Activated effector memory CD4-positive, alpha-beta T cell treated with anti-CD3 and anti-CD28 coated beads, Interleukin-2, amount 50 U/mL, for 16 hours (primary cell): ENCODE measurements at regions not wholly inside any gene's neighbourhood (a gene's known extent, or its start where the extent isn't known, plus 50 kb on each side); places are given as distances from the start of the nearest gene placed in this dataset.
"Not testable (repeated sequence)": the region's sequence is repeated elsewhere in the genome, so short reads cannot be mapped to it uniquely, and the experiment has no call there.

Source experiments
- DNase-seq: peaks from one replicate; pipeline ENCODE4 v3.0.0-alpha.2; 2020

DNA sequence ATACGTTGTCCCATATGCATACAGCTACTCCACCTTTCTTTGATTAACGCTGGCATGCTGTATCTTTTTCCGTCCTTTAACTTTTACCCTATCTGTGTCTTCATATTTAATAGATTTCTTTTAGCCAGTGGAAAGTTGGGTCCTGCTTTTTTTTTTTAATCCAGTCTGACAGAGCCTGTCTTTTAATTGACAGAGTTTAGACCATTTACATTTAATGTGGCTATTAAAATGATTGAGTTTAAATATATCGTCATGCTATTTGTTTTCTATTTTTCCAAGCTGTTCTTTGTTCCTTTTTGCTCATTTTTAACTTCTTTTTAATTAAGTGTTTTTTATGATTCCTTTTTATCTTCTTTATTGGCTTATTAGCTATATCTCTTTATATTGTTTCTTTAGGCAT is 217.6 kb upstream of the NEBL start:
- no peak for DNase-seq

DNA sequence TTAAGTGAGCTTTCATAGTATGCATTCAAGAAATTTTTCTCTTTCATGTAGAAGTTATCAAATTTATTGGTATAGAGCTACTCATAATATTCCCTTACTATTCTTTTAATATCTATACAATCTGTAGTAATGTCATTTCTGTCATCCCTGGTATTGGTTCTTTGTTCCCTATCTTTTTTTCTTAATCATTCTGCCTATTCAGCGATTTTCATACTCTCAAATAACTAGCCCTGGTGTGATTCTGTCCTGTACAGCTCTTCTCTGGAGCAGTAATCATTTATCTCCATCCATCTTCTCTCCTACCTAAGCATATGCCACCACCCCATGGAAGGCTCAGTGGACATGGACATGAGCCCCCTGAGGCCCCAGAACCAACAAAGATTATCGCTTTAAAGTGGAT is 213.2 kb upstream of the NEBL start:
- no peak for DNase-seq

DNA sequence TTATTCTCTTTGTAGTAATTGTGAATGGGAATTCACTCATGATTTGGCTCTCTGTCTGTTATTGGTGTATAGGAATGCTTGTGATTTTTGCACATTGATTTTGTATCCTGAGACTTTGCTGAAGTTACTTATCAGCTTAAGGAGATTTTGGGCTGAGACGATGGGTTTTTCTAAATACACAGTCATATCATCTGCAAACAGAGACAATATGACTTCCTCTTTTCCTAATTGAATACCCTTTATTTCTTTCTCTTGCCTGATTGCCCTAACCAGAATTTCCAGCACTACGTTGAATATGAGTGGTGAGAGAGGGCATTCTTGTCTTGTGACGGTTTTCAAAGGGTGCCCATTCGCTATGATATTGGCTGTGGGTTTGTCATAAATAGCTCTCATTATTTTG is 209.8 kb upstream of the NEBL start:
- not testable (repeated sequence) for DNase-seq

DNA sequence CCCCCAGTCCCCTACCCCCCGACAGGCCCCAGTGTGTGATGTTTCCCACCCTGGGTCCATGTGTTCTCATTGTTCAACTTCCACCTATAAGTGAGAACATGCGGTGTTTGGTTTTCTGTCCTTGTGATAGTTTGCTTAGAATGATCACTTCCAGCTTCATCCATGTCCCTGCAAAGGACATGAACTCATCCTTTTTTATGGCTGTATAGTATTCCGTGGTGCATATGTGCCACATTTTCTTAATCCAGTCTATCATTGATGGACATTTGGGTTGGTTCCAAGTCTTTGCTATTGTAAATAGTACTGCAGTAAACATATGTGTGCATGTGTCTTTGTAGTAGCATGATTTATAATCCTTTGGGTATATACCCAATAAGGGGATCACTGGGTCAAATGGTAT is 208.2 kb upstream of the NEBL start:
- not testable (repeated sequence) for DNase-seq

DNA sequence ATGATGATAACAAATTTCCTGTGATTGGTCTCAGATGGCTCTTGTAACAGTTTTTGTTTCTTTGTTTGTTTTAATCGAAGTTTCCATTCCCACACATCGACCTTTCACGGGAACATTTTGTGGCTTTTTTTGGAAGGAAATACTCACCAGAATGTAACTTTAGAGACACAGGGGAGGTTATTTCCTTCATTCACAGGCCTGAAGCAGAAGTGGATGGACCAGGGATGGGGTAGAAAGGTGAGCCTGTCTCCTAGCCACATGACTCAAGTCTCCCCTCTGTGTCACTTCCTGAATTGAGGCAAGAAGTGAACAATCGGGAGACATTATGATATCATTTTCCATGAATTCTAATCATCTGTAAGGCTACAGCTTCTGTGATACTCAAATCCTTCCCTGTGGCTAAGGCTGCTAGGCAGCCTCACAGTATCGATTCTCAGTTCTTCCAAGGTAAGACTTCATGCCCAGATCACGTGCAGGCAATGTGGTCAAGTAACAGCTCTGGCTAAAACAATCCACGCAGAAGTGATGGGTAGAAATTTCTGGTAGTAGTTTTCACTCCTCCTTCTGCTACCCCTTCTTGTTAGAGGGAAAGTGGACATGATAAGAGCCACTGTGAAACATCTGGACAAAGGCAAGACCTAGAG is 203.9 kb upstream of the NEBL start:
- DNase-seq: no peak

DNA sequence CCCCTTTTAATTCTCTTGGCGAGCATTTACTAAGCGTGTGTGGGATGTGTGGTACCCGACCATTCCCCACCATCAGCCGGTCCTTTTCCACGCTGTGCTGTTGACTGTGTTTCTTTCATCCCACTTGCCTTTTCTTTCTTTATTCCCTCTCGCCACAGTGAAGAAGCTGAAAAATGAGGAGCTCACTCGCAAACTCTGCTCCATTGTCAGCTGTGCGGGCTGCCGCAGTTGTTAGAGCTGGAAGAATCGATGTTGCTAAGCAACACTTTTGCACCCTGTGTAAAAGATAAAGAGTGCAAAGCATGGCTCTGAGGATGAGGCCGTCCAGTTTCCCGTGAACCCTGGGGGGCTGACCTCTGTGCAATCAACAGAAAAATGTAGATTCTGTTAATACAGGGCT is 203.1 kb upstream of the NEBL start:
- no peak for DNase-seq

DNA sequence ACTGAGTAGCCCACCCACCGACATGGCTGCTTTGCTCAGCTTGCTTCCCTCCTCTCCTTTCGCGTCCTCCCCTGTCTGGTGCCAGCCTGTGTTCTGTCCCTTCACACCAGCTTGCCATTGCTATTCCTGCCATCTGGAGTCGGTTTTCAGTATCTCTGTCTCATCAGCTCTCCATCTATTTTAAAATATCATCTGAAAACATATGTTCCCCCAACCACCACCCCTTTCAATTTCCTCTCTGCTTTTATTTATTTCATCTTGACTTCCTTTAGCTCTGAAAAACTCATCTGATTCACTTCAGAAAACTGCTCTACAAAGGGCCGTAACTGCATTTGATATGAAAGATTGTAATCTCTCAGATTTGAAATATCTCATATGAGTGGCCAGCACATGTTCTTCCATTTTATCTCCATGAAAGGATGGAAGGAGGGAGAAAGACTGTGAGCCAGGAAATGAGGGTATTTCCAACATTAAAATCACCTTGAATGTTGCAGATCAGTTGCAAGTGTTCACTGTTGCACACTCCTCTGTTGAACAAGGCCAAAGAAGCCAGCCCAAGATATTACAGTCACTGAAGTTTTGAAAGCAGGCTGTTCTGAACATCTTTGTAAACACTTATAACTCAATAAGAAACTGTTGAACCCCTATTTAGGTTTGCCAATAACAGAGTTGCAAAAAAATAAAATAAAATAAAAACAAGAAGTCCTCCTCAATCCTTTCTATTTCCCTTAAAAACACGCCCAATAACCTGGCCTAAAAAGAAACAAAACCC is 202.4 kb upstream of the NEBL start:
- no peak for DNase-seq

DNA sequence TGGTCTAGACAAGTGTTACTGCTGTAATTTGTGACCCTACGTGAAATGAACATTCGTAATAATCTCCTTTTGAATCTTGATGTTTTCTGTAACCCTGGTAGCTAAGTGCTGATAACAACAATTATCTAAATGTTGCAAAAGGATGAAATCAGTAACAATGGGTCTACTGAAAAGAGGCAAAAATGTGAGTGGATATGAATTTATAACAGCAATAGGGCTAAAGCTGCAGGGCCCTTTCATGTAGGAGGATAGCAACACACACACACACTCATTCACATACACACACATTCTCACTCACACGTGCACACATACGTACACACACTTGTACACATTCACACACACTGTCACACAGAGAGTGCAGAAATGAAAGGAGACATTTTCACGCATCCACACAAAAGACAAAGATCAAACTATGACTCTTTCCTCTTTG is 200.8 kb upstream of the NEBL start:
- DNase-seq: no peak

DNA sequence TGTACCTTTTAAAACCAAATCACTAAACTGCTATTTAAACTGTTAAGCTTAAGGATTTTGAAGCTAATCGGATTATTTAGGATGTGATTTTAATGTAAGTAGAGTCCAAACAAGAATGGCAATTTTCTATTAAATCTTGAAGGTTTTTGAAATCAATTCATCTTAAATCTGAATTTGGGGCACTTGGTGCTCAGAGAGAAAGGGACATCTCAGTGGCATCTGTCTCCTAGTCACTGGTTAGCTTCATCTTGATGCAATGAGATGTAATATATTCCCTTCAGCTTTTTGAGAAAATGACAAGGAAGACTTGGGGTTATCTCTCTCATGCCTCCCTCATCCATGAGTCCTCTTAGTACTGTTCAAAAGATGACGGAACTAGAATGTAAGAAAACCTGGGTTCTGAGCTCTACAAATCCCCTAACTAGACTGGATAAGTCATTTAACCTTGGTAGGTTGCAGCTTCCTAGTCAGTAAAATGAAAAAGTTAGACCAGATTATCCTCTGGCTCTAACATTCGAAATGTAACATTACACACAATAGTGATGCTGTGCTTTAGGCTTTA is 198.5 kb upstream of the NEBL start:
- DNase-seq: no peak

DNA sequence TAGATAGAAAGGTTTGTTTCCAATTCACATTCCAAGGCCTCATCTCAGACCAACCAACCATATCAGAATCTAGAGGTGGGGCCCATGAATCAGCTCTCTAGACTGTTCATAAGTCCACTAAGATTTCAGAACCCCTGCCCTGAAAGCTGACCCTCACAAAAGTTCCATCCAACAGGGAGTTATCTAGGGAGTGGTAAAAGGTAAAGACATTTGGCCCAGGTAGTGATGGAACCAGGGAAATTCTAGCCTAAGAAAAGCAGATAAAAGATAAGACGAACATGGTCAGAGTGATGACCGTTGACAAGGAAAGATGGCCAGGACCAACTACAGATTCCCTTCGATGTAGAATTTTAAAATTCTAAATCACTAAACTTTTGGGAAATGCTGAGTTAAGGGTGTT is 198.0 kb upstream of the NEBL start:
- DNase-seq: no peak

DNA sequence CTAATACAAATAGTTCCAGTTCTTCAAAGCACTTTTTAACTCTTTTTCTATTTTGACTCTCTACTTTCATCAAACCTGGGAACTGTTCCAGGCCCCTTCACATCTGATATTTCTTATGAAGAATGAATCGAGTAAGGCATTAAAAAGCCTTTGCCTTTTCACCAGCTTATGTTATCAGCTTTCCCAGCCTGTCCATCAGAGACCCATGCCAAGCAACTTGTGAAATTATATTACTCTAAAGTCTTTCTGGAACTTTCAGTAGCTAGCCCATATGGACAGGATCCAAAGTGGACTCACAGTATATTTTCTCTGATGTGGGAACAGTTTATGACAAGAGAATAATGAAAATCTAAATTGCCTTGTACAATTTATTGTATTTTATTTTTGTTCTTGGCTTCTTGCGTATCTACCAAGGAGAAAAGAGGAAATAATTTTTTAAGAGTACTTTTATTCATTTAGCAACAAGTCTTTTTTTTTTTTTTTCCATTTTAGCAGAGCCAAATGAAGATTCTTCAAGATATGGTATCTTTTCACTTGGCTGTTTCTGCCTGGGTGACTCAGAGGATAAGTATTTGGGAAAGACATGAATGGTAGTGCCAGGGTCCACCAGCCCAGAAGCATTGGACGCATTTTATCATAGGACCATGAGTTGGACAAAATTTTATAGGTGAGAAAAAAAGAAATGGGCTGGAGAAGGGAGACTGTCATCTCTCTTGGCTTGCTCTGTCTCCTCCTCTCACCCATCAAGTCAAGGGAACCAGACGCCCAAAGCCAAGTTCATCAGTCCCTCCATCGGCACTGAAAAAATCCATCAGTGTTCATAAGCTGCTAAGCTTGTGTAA is 195.8 kb upstream of the NEBL start:
- DNase-seq: no peak

DNA sequence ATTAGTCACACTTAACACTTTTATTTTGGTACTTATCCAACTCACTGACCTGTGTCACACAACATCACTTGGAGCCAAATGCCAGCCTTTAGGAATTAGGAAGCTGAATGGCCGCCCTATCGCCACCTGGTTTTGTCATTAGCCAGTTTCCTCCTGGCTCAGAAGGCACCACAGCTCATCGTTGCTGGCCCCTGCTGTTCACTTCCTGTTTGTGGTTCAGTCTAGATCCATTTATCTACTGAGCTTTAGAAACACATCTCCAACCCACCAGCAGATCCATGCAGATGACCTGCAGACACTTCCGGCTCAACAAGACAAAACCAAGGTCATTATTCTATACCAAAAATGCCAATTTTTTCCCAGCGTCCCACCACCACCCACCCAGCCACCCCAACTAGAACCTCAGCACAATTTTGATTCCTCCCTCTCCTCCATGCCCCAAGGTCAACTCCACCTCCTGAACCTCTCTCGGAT is 193.5 kb upstream of the NEBL start:
- no peak for DNase-seq

DNA sequence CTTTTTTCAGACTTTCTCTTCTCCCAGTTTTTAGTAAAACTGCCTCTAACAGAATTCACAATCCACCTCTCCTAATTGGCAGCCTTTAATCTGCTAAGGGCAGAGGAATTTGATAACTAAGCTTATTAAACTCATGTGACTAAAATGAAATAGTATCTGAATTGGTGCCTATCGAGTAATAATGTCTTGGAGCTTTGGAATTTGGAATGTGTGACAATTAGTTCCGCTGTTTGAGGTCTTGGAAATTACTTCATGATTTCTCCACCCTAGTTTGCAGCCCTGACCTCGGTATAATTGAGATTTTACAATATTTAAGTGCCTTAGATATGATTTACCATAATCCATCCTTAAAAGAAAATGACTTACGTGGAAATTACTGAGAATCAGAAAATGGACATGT is 190.4 kb upstream of the NEBL start:
- no peak for DNase-seq

DNA sequence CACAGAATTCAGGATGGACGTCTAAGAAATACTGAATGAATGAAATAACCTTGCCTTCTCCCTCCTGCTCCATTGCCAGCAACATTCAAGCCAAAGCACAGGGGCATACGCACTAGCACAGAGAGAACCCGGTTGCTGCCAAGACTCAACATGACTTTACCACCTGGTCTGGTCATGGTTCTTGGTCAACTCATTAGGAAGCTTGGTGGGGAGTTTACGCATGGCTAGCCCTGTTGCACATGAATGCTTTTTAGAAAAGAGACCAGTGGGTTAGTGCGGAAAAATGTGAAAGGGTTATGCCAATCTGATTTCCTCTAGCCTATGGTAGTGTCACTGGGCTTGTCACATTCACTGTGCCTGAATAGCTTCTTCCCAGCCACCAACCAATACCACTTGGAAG is 187.6 kb upstream of the NEBL start:
- no peak for DNase-seq

DNA sequence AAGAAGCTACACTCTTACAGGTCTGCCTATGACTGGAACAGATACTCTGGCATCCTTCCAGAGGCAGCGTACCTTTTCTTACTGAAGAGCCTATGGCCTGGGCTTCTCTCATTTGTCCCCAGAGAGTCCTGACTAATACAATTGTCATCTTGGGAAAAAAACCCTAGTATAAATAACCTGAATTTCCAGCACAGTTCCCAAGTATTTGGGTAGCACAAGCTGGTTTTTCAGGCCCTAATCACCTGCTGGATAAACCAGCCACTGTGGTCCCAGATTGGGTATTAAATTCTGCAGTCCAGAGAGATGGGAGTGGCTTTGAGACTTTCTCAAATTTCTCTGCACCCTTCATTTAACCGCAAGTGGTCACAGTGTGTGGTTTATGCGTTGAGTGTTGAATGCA is 186.8 kb upstream of the NEBL start:
- no peak for DNase-seq

DNA sequence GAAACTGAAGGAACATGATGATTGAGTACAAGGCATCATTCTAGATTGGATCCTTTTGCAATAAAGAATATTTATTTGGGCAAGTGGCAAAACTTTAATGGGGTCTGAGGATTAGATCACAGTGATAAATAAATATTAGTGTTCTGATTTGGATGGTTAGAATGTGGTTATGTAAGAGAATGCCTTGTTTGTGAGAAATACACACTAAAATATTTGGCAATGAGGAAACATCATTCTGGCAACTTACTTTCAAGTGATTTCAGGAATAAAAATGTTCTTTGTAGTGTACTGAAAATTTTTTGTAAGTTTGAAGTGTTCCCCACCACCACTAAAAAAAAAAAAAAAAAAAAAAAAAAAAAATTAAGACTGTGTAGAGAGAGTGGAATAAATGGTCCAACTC is 185.1 kb upstream of the NEBL start:
- no peak for DNase-seq

DNA sequence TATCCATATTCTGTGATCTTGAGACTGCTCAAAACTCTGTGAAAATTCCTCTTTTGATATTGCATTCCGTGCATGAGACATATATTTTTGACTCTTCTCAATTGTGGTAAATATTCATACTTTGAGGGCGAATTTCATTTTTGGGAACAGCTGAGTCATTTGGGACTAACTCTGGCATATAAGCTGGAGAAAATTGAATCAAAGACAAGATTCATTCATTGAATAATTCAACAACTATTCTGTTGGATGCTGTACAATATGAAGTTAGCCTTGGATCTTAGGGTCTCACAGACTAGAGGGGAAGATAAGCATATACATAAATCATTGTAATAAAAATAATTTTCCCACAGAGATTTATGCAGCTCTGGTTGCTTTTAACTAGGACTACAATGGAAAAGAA is 183.2 kb upstream of the NEBL start:
- DNase-seq: no peak

DNA sequence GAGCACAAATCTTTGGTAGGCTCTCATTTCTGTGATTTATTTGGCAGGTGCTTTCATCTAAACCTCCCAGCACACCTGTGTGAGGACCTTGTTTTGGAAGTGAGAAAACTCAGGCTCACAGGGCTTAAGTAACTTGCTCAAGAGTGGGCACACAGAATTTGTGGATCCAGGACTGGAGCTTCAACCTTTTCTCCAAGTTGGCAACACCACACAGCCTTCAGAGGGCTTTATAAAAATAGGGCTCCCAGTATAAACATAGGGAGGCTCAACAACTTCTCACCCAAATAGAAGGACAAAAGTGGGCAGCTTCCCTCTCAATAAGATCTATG is 182.2 kb upstream of the NEBL start:
- DNase-seq: no peak

DNA sequence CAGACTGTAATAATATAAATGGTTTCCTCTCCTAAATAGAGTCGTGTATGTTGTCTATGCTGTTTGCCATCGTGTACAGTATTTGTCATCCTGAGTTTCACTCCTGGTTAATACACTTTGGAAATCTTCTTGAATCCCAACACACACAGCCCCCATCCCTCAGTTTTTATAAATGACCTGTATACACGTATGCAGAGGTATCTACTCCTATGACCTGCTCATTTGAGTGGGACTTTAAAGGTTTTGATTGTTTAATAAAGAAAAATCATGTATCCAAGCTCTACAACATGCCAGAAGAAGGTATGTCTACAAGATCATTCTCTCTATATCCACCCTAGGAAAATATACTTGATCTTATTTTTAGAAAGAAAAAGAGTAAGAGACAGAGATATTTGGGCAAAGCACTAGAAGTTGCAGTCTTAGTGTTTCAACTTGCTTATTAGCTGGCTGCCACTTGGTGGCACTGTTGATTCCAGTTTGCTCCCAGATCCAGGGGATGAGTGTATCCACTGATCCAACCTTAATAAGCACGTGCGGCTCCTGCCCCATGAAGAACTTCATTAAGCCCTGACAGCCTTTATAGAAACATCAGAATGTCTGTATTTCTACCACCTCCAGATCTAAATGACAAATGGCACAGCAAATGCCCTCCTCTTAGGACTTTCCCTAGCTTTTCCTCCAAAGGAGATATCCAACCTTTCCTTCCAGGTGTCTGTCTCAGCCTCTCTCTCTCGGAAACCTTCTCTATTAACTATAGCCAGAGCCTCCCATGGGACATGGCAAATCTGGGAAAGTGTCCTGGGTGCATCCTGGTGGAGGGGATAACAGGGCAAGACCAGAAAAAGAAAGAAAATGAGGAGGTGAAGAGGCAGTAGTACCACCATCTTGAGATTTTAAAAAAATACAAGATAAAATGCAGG is 181.6 kb upstream of the NEBL start:
- DNase-seq: no peak

DNA sequence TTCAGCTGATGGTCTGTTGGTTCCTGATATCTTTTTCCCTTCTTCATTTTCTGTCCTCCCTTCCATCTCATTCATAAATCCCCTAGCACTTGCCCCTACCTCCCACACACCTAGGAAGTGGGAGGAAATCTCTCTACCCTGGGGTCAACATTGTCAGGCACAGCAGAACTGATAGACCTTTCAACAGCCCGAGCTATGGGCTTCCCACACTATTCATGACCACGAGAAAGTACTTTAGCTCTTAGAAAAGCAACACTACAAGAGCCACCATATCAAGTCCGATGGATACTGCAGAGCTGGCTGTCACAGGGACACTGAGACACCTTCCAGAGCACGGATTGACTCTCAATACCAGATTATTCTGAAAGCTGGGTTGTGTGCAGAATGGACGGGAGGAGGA is 180.6 kb upstream of the NEBL start:
- DNase-seq: no peak

DNA sequence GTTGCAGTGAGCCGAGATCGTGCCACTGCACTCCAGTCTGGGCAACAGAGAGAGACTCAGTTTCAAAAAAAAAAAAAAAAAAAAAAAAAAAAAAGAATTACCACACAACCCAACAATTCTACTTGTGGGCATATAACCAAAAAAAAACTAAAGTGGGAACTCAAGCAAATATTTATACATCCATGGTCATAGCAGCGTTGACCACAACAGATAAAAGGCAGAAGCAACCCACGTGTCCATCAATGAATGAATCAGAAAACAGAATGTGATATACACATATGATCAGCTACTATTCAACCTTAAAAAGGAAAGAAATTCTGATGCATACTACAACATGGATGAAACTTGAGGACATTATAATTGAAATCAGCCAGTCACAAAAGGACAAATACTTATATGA is 179.3 kb upstream of the NEBL start:
- DNase-seq: no peak

DNA sequence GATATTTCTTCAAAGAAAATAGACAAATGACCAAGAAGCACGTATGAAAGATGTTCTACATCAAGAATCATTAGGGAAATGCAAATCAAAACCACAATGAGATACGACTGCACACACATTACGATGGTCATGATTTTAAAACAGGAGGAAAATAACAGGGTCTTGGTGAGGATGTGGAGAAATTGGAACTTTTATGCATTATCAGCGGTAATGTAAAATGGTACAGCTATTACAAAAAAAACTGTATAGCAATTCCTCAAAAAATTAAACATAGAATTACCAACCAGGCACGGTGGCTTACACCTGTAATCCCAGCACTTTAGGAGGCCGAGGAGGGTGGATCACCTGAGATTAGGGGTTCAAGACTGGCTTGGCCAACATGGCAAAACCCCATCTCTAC is 178.8 kb upstream of the NEBL start:
- no peak for DNase-seq
